SK-N-MC (cell line): ENCODE measurements at regions not wholly inside any gene's neighbourhood (a gene's known extent, or its start where the extent isn't known, plus 50 kb on each side); places are given as distances from the start of the nearest gene placed in this dataset.

Experiments
- EZH2 ChIP-seq: fragments of 200-600 bp; sonication (generic); IDR thresholded peaks from one replicate; pipeline ENCODE4 v1.6.1; 2017; ENCODE audit warnings: antibody characterized with exemption
- POLR2AphosphoS5 ChIP-seq: IDR thresholded peaks from 2 replicates; pipeline ENCODE4 v1.6.1; 2012; ENCODE audit warnings: mild to moderate bottlenecking, low read depth, low read length, borderline replicate concordance

DNA sequence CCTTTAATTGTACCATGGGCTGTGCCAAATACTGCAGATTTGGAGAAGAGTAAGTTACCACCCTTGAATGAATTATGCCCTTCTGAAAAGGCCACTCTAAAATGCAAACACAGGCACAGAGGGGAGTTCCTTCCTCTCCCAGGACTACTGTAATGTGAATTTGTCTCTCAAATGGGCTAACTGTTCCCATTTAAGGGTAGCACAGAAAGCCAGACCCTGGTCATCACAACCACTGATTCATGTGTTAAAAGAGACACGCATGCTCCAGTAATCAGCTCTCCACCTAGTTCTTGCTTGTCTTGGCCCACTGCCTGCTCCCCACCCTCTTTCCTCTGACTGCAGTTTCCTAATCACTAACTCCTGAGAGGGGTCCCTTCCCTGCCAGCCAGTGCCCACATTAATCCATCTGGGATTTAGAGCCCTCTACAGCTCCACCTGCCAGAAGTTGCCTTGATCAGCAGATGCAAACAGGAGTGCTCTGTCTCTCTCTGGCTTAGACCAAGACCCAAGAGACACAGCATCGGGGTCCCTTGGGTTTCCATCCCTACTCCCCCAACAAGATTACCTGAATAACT is 382.4 kb downstream of the TMEM167A start:
- TF ChIP-seq POLR2AphosphoS5 = no peak
- TF ChIP-seq EZH2 = no peak
